Erythroblast (primary cell): ENCODE measurements at regions not wholly inside any gene's neighbourhood (a gene's known extent, or its start where the extent isn't known, plus 50 kb on each side); places are given as distances from the start of the nearest gene placed in this dataset.

Experiments
- GATA1 ChIP-seq: IDR thresholded peaks from 2 replicates; pipeline ENCODE4 v1.6.1; 2011; ENCODE audit warnings: low read depth, mild to moderate bottlenecking, control low read depth, low read length, moderate library complexity
- POLR2A ChIP-seq: IDR thresholded peaks from 2 replicates; pipeline ENCODE4 v1.6.1; 2011; ENCODE audit warnings: mild to moderate bottlenecking, low read length

GRCh38 chr6:153790048-153790447 lies 249.0 kb upstream of the OPRM1 start:
- TF ChIP-seq POLR2A = no peak
- no peak for TF ChIP-seq GATA1
